ENCODE measurements at regions not wholly inside any gene's neighbourhood (a gene's known extent, or its start where the extent isn't known, plus 50 kb on each side); places are given as distances from the start of the nearest gene placed in this dataset.

DNA sequence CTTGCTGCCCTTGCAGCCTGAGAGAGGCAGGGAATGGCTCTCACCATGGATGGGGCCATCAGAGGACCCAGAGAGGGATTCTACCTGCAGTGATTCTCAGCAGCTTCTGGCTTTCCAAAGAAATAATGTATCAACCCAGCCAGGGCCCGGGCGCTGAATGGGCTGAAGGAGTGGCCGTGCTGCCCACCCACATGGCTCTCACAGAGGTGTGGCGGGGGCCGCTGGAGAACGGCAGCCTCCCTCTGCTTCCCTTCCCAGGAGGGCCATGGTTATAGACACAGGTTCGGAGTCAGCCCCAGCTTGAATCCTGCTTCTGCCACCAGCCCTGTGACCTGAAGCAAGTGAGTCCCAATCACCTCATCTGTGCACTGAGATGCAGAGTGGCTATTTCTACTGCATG is 82.7 kb downstream of the THAP12 start:
- DNase-seq, result no peak

DNA sequence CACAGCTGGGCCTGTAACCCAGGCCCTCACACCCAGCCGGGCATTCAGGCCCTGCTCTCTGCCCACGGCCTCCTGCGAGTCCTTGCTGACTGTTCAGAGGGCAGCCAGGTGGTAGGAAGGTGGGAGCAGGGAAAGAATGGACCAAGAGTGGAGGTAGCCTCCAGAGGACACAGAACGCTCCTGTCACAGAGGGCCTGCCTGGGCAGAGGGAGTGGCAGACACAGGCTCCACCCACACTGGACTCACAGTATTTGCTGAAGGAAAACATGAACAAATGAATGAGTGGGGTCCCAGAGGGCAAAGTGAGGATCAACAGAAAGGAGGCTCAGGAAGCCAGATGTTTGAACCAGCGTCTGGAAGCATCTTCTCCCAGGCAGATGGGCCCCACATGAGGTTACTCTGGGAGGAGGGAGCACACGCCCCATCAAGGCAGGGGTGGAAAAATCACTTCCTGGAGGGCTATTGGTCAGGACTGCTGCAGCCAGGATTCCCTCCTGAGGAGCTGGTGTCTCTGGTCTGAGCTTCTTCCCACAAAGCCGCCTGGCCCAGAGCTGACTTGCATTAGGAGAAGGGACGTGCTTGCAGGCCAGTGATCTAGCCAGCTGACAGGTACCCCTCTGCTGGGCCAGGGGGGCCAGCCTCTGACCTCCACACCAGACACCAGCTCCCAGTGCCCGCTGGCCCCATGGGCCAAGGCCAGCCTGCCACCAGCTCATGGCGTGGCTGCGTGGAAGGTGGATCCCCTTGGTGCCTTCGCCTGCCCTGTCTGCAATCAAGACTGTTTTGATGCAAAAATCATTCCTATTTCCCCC is 84.0 kb downstream of the THAP12 start:
- no peak for DNase-seq

DNA sequence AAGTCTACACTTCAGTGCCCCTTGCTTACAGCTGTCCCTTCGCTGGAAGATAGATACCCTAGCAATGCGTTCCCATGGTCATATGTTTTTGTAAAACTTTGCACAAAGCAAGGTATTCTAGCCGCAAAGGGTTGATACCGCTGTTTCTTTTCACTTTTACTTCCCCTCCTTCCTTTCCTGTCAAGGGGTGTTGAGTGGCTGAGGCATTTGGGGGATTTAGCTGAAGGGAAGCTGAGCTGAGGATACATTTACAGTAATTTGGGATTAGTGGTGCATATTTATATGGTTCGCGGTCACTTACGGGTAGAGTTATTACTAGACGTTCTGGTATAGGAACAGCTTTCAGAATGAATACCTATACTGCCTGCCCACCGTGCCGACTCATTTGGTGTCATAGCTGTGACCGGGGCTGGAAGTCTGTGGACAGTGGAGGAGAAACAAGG is 86.9 kb upstream of the WNT11 start:
- DNase-seq, result peak; percentile 38

DNA sequence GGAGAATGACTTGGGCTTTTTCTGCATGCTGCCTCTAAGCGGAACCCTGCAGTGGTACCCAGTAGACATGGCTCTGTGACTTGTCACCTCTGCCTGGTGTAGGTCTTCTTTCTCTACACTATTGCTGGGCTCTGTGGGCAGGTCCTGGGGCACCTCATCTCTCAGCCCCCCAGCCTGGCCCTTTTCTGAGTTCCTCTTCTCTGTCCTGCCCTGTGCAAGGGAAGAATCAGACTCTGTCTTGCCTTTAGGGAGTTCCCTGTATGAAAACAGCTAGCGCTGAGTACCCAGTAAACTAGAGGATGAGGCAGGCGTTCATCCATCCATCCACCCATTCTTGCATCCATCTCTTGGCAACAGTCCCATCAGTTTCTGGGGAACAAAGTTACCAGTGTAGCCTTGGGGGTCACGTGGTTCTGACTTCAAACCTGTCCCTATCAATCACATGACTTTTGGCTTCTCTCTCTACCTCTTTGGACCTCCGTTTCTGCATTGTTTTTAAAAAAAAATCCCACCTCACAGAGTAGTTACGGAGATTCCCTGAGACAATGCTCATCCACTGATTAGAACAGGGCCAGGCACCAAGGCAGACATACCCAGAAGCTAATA is 86.4 kb upstream of the WNT11 start:
- peak; percentile 64 for DNase-seq

DNA sequence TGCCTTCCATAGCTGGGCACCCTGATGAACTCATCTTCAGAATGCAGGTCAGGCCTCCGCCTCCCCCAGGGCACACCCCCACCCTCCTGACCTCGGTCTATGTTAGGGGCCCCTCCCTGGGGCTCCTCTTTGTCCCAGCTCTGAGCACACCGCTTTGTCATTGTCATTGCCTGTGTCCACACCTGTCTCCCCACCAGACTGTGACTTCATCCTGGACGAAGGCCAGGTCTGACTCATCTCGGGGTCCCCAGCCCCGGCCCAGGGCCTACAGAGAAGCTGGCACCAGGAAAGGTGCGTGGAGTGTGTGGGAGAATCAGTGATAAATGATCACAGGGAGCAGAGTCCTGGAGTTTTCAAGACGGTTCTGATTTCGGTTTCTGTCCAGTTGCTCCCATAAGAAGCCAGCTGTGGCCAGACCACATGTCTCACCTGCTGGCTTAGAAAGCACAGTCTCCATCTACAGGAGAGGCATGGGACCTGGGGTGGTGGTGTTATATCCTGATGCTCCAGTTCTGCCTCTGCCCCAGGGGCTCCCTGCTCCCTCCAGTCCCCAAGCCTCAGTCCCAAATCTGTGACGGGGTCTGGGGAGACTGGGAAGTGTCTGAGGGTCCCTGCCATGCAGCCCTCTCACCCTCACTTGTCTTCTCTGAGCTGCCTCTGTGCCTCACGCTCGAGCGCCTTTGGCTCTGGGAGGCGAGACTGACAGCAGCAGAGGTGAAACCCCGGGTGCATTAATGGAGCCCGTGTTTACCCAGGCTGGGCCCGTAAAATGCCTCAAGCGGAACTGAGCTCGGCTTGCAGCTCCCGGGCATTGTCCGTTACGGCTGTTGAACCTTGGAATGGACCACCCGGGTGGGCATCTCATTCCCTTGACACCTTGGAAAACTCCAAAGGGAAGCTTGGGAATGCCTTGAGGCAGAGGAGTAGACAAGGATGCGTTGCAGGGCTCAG is 85.5 kb upstream of the WNT11 start:
- DNase-seq, result peak; percentile 43

DNA sequence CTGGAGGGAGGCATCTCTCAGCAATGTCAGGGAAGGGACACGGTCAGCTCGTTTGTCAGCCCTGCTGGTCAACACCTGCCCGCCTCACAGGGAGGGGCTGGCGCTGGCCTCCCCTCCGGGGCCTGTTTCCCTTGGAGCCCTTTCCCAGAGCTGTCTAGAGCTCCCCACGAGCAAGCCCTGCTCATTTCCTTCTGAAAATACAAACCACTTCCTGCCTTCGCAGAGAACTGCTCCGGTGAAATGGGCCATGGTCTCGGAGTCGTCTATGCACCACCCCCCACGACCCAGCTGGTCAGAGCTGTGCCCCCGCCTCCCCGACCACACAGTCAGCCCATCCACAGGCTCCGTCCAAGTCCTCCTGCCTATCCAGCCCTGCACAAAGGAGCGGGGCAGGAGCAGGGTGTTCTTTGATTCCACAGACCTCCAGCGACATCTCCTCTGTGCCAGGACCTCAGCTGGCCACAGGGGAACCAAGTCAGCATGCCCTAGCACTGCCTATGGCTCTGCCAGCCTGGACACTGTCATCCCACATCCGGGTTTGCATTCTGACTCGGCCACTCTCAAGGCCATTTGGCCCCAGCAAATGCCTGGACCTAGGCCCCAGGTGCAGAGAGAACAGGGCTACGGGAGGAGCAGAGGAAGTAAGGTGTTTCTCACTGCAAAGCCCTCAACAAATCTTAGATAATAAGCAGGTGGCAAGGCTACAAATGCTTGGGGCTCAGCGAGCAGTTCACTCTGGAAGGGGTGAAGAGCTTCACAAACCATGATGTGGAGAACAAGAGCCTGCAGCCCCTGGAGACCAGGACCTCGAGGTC is 82.1 kb upstream of the WNT11 start:
- no peak for DNase-seq

DNA sequence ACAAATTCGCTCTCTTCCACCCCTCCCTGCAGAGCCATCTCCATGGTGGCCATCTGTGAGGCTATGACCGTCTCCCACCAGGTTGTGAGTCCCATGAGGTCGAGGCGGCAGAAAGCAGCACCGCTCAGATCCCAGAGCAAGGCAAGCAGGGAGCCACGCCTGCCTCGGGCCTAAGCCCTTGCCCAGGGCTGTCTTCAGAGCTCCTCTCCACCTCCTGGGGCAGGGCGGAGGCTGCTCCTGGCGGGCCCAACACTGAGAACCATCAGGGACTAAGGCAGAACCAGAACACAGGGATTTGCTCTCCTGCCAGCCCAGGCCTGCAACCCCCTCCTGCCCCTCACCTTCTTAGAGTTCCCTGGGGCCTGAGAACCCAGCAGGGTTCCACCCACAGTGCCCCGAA is 80.9 kb upstream of the WNT11 start:
- DNase-seq, result no peak

DNA sequence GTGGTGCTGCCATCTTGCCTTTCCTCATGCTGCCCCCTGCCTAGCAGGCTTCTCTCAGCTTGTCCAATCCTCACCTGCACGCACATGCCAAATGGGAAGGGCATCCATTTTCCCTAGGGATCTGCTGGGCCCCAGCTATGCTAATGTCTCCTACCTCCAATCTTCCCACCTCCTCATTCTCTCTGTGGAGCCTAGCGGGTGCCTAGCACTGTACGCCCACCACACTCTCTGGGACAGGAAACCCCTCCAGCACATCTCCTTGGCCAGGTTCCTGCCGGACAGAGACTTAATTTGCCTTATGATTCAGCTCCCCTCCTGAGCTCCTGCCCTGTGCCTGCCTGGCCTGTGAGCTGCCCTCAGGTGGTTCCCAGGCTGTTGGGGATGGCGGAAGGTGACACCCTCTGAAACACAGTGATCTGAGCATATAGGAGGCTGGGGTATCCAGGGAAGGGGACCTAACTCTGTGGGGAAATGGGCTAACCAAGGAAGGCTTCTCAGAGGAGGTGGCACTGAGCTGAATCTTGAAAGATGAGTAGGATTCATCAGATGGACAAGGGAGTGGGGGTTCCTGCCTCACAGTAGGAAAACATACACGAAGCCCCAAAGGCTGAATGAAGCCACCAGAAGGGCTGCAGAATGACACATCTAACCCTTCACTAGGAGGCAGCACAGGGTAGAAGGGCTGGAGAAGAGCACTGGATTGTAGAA is 79.2 kb upstream of the WNT11 start:
- no peak for DNase-seq

DNA sequence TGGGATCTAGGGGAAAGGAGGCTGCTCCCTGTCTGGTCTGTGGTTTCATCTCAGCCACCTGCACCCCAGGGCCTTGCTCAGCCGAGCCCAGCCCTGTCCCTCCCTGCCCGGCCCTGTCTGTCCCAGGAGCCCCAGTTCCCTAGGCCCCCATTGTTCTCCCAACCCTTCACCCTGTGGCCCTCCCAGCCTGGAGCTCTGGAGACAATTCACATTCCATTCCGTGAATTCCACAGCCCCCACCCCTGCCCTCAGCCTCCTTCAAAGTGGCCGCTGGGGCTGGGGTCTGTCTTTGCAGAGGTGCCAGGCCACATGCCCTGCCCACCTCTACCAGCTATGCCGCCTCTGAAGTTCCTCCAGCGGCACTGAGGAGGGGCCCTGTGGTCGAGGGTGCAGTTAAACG is 77.9 kb upstream of the WNT11 start:
- no peak for DNase-seq

DNA sequence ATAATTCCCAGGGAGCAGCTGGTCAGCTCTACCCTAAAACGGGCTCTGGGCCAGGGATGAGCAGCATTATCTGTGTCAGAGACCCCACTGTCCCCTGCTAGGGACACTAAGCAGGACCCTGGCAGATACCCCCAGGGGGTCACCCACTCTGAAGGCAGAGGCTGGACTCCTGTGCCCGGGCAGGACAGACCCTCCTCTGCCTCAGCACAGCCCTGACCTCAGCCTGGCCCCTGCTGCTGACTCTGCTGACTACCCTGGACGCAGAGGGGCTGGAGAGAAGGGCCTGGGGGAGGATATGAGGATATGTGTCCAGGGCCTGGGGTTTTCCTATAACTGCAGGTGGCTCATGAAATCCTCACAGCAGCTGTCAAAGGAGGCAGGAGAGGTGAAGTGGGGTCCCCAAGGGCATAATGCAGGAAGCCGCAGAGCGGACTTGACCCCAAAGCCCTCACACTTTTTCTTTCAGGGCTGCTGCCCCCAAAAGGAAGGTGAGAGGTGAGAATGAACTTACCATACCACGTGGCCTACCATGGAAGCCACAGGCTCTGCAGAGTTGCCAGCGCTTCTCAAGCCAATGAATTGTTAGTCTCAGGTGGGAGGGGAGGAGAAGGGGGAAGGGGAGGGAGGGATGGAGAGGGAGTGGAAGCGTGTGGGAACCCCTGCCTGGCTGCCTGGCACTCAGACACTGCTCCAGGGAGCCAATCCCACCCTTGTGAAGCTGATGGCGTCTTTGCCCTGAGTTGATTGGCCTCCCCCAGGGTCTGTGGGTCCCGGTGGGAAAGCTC is 76.7 kb upstream of the WNT11 start:
- no peak for DNase-seq

DNA sequence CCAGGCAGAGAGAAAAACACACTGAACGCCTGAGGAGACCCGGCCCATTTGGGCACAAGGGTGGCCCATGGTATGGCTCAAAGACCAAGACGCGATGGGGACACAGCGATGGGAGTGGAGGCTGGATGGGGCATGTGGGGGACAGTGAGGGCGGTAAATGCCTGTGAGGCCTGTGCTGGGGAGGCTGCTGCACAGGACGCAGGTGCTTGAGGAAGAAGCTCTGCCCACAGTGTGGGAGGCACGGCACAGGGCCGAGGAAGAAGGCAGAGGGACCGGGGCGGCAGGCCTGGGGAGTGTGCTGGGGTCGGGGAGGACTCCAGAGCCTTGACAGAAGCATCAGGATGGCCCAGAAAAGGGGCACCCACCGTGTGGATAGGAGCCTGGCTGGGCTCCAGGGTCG is 75.9 kb upstream of the WNT11 start:
- DNase-seq, result no peak

DNA sequence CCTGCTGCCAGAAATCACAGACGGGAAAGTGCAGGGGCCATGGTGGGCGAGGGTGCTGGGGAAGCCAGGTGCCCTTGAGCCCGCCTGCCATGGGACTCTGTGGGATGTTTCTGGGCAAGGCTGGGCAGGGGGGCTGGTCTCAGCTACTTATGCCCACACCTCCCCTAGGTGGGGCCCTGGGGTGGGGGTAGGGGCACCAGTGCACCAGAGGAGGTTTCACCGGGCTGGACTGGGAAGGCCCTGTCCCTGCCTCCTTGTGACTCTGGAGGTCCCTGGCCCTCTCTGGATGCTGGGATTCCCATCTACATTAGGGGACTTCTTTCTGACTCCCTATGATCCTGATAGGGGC is 75.2 kb upstream of the WNT11 start:
- no peak for DNase-seq

DNA sequence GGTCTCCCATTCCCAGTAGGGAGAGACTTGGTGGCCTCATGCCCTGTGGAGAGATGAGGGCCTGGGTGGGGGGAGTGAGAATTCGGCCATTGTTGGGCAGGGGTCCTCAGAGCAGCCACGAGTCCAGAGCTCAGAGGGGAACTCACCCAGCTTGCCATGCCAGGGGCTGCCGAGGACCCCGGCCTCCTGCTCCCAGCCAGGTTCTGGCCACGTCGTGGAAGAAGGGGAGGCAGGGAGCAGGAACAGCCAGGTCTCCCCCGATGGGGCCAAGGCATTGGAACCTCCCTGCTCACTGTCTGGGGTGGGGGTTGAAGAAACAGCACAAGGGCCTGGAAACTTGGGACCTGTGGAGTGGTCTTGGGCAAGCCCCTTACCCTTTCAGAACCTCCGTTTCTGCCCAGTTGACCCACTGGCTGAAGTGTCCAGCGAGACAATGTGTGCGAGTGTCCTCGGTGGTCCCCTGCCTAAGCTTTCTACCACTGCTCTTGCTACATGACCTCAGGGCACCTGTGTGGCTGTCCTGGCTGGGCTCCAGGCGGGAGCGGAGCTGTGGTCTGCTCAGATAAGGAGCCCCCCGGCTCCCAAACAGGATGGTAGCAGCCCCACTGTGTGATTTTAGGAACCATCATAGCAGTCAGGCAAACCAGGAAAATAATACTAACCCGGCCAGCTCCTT is 74.7 kb upstream of the WNT11 start:
- DNase-seq, result no peak

DNA sequence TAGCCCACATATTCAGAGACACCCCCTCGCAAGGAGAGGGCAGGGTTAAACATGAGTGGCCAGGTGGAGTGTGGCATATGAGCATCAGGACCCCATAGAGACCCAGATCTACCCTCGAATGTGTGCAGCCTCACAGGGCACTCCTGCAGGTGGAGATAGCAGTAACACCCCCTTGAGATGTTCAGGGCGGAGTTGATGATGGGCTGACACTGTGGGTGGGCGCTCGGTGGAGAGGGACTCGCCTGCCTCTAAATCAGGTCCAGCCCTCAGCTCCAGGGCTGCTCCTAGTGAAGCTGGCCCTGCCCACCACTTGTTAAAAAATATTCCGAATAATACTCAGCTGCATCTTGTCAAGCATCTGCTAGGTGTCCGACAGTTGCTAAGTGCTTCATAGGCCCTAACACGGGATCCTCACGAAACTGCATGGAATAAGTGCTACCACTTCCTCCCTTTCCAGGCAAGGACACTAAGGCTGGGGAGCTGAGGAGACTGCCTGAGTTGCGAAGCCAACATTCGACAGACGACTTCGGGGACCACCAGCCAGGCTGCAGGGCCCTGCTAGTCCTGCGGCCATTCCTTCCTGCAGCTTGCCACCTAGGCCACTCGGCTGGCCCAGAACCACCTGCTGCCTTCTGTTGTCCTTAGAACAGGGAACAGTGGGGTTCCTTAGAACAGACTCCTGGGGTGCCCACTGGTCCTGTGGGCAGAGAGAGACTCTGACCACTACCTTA is 74.0 kb upstream of the WNT11 start:
- DNase-seq, result peak; percentile 20

DNA sequence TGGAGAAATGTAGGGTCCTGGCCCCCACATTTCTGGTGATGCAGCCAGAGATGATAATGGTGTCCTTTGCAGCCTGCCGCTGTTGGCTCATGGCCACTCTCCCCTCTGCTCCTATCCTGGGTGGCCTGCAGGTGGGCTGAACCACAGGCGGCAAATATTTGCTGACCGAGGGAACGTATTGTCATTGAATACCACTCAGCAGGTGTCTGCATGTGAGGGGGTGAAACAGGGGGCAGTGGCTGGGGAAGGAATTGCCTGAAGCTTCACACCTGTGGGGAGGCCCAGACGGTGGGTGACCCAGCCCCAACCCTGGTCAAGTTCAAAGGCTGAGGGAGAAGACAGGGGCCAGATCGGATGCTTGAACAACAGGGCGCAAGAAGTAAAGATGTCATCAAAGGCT is 73.3 kb upstream of the WNT11 start:
- DNase-seq, result no peak

DNA sequence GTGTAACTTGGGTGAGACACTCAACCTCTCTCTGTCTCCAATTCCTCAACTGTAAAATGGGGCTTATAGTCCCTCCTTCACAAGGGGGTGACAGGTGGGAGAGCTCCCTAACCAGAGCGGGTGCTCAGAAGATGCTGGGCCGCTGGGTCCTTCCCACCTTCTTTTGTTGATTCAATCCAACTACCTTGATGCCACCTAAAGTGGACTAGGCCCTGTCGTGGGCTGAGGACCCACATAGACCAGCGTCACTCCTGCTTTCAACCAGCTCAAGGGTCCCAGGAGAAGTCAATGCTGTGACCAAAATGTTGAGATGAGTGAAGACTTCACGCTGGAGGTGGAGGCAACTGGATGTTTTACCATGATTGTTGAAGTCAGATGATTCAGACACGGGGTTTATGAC is 72.7 kb upstream of the WNT11 start:
- no peak for DNase-seq

DNA sequence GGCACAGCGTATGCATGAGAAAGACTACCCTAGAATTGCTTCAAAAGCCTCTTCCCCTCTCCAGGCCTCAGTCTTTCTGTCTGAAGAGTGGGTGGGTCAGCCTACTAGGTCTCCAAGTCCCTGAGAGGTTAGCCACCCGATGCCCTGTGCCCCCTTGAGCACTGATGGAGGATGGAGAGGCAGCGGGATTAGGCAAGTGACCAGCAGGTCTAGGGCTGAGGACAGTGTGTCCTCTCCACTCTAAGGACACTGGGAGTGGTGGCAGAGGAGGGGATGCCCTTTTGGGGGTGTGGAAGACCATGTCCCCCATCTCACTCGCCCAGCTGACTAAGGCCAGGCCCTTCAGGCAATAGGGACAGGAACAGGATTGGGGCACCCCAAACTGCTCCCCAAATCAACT is 72.2 kb upstream of the WNT11 start:
- no peak for DNase-seq

DNA sequence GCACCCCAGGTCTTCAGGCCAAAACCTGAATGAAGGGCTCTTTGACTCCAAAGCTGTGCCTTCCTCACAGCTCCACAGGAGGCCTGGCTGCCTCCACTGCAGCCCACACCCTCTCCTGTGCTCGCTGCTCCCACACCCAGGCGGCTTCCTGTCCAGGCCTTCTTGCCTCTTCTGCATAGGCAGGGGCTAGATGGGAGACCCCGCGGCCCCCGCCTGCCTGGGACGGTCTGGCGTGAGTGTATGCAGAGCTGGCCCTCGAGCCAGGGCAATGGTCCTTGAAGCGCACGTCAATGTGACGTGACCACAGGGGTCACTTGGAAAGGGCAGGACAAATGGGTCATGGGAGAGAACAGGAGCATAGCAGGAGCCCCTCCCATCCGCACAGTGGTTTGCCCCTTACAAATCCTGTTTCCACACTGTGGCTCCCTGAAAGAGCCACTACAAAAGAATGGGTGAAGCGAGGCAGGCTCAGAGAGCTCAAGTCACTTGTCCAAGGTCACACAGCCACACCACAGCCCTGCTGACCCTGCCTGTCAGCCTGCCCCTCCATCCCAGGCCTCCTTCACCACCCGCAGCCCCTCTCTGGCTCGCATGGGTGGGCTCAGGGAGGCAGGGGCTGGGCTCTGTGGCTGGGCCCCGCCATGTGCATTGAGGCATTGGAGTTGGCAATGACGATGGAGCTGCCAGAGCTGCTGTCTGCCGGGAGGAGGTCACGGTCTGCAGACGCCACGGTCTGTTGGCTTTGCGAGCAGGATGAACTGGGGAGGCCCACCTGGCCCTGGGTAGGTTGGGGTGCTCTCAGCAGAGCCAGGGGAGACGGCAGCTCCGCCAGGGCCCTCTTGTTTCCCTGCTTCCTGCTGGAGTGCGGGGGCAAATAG is 71.2 kb upstream of the WNT11 start:
- DNase-seq, result no peak

Data from tongue (tissue), 1 donor.